HG03378 (cell line): ENCODE measurements at regions not wholly inside any gene's neighbourhood (a gene's known extent, or its start where the extent isn't known, plus 50 kb on each side); places are given as distances from the start of the nearest gene placed in this dataset.
"Not testable (repeated sequence)": the region's sequence is repeated elsewhere in the genome, so short reads cannot be mapped to it uniquely, and the experiment has no call there.

ENCODE experiments used
- ATAC-seq: cut with Tn5 transposase; IDR thresholded peaks from one replicate; pipeline ENCODE4 v1.9.1; 2021; ENCODE audit warnings: mild to moderate bottlenecking, moderate library complexity; ENCODE audit not compliant: unreplicated experiment

DNA sequence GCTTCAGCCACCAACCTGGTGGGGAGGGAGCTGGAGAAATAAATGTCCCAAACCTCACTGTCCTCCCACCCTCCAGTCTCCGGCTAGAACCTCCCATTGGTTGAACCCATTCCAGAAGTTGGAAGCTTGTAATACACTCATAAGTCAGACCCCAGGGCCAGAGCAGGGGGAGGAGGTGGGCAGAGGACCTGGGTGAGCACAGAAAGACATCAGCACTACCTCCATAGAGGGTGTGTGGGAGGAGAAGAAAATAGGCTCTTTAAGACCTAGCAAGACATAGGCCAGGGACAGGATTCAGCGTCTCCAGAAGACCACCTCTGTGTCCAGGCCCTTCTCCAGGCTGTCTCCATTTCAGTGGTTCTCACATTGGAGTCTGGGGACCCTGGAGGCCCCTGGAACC, 73.3 kb upstream of the TOP1 start:
- no peak for ATAC-seq

DNA sequence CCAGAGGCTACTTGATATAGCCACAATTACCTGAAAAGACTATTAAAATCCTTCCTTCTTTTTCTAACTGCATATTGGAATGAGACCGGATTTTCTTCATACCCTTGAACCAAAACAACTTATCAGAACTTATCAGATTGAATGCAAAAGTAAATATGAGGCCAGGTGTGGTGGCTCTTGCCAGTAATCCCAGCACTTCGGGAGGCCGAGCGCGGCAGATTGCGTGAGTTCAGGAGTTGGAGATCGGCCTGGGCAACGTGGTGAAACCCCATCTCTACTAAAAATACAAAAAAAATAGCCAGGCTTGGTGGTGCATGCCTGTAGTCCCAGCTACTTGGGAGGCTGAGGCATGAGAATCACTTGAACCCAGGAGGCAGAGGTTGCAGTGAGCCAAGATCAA, 72.8 kb upstream of the TOP1 start:
- ATAC-seq = not testable (repeated sequence)

DNA sequence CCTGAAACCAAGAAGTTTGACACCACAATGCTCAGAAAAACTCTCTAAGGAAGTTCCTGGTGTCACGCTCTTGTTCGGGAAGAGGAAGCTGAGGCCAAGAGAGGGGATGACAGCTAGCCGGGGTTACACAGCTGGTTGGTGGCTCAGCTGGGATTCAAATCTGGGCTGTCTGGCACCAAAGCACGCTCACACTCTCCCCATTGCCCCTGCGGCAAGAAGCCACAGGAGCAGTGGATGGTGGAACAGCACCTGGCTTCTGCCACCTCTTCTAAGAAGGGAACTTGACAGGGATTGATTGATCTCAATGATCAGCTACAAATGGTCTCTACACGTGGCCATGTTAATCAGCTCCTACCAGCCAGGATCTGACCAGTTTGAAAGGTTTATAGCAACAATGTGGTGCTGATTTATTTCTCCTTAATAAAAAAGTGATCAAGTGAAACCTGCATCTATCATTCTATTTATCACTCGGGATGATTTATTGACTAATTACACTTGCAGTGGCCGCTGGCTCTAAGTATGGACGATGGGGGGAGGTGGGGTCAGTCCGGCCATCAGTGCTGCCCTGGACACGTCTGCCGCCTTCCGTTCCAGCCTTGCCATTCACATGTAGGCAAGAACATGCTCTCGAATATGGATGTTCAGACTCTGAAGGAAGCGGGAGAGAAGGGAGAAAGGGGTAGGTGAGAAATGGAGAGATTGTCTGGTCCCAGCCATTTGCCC, 71.9 kb upstream of the TOP1 start:
- no peak for ATAC-seq

- ATAC-seq = no peak
These were observed 71.3 kb upstream of the TOP1 start for GRCh38 chr20:40957265-40957760.

DNA sequence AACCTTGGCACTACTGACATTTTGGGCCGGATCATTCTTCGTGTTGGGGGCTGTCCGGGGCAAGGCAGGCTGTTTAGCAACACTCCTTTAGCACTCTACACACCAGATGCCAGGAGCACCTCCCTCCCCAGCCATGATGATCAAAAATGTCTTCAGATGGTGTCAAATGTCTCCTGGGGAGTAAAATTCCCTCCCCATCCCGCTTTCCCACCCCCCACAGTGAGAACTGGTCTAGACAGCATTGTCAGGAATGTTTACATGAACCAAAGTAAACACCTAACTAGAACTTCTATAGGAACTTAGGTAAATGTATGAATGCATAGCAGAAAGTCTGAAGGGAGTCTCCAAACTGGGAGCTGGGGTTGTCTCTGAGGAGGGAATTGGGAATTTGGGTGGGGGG, 70.0 kb upstream of the TOP1 start:
- no peak for ATAC-seq

- no peak for ATAC-seq
These were observed 69.1 kb upstream of the TOP1 start for GRCh38 chr20:40959325-40960092.

DNA sequence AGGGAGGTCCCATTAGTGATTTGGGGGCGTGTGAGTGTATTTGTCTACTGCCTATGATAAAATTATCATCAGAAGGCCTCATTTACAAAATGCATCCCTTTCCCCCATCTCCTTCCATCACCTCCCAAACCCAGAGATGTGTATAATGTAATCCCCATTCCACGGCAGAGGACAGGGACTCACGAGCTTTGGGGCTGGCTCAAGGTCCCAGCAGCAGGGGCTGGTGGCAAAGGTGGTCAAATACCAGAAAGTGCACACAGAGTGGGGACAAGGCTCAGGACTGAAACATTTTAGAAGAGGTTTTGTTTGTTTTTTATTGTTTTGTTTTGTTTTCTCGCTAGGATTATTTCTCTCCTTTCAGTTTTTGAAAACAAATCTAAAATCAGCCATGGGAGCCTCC, 68.5 kb upstream of the TOP1 start:
- ATAC-seq = no peak

GRCh38 chr20:40960521-40960956, 68.1 kb upstream of the TOP1 start:
- no peak for ATAC-seq

DNA sequence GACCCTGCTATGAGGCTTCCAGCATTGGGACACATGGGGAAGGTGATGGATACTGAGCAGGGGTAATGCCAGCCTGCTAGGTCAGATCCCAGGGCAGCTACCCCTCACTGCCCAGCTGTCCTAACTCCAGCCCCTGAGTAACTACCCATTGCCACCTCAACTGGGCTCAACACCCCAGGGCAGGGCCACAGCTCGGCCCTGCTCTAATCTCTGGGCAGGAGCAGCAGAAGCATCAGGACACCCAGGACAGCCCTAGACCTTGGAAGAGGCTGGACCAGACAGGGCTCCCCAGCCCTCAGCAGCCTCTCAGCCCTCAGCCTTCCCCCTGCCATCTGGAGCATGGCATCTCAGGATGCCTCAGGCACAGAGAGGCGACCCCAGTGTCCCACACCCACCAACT, 67.4 kb upstream of the TOP1 start:
- no peak for ATAC-seq

GRCh38 chr20:40961686-40962640, 66.7 kb upstream of the TOP1 start:
- ATAC-seq = no peak

- no peak for ATAC-seq
These were observed 65.7 kb upstream of the TOP1 start for GRCh38 chr20:40962733-40963504.

- no peak for ATAC-seq
These were observed 65.1 kb upstream of the TOP1 start for GRCh38 chr20:40963505-40963845.

DNA sequence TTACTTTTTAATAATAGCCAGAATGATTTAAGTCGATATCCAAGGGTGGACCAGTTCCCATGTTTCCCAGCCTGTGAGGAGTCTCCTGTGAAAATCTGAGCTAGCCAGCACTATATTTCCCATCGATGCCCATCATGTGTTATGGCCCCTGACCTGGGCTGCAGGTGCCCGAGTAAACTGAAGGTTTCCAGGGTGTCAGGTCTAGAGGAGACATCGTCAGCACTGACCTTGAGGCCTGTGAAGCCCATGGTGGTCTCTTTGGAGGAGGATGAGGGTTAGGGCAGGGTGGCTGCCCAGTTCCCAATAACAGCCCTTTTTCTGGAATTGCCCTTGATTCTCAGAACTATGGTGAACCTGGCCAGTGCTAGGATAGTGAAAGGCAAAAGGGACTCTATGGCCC, 63.0 kb upstream of the TOP1 start:
- no peak for ATAC-seq

DNA sequence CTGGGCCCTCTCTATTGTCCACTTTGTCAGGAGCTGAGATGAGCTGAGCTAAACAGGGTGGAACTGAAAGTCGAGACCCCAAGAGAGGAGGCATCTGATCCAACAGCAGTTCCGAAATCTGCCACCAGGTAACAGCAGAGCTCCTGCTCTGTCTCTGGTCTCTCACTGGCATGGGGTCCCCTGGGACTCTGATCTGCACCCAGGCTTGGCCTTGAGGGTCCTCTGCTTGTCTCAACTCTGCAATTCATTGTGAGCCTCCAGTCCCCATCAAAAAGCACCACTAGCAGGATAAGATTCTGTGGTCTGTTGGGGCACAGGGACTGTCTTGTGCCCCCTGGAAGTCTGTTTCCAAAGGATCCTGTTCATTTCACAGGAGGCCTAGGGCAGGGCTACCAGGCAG, 62.5 kb upstream of the TOP1 start:
- peak; percentile 59 for ATAC-seq

DNA sequence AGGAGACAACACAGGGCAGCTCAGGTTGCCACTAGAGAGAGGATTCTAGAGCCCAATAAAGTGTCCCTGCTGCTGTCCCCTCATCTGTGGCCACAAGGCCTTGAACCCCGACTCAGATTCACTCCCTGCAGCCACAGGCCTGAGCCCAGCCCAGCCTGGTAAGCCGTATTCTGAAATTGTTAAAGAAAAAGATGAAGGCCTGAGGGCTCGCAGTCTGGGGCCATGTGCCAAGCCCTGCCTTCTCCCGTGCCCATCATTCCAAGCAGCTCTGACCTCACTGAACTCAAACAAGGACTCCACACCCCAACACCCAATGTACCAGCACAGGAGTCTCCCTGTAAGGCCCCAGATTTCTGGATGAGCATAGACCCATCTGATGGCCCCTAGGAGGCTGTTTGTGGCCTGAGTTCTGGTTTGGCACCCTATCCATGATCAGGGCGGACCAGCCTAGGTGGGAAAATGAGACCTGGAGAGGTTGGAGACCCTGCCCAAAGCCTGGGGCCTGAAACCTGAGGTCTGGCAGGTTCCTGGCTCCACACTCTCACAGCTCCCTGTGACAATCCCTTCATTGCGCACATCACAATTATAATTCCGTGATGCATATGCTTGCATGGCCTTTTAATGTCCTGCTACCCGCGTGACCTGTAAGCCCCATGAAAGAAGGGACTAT, 62.0 kb upstream of the TOP1 start:
- ATAC-seq = no peak

GRCh38 chr20:40967700-40968099, 60.9 kb upstream of the TOP1 start:
- no peak for ATAC-seq

DNA sequence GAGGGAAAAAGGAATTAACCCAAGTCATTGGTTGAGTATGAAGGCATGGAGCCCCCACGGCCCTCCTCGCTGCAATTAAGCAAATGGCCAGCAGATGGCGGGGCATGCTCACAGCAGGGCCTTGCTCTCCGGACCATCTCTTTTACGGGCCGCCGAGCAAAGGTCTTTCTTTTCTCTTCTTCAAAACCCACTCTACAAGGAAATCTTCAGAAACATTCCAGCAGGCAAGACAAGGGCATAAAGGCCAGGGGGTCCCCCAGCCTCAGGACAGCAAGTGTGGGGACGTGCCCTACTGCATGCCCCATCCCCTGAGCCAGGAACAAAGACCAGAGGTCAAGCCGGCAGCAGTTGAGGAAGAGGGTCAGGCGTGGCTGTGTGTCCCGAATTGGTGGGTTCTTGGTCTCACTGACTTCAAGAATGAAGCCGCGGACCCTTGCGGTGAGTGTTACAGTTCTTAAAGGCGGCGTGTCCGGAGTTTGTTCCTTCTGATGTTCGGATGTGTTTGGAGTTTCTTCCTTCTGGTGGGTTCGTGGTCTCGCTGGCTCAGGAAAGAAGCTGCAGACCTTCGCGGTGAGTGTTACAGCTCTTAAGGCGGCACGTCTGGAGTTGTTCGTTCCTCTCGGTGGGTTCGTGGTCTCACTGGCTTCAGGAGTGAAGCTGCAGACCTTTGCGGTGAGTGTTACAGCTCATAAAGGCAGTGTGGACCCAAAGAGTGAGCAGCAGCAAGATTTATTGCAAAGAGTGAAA, 59.6 kb upstream of the TOP1 start:
- ATAC-seq = peak; percentile 74

DNA sequence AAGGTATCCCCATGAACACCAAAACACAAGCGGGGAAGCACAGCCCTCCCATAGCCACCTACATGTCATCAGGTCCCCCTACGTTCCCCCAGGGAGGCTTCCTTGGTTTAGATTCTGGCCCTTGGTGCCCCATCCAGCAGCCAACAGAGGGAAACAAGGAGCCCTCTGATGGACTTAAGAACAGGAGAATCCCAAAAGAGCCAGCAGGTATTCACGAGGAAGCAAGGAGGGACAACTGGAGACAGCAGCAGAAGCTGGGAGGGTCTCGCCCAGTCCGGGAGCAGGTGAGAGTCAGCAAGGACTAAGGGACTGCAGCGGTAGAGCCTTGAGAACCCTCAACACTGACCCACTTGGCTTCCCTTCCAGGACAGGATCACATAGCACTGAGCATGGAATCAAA, 58.4 kb upstream of the TOP1 start:
- ATAC-seq = no peak

GRCh38 chr20:40977218-40977617, 51.4 kb upstream of the TOP1 start:
- ATAC-seq = no peak
